HG03460 (cell line): ENCODE measurements at regions not wholly inside any gene's neighbourhood (a gene's known extent, or its start where the extent isn't known, plus 50 kb on each side); places are given as distances from the start of the nearest gene placed in this dataset.

Experiments
- ATAC-seq: cut with Tn5 transposase; IDR thresholded peaks from one replicate; pipeline ENCODE4 v1.9.1; 2021; ENCODE audit not compliant: unreplicated experiment

DNA sequence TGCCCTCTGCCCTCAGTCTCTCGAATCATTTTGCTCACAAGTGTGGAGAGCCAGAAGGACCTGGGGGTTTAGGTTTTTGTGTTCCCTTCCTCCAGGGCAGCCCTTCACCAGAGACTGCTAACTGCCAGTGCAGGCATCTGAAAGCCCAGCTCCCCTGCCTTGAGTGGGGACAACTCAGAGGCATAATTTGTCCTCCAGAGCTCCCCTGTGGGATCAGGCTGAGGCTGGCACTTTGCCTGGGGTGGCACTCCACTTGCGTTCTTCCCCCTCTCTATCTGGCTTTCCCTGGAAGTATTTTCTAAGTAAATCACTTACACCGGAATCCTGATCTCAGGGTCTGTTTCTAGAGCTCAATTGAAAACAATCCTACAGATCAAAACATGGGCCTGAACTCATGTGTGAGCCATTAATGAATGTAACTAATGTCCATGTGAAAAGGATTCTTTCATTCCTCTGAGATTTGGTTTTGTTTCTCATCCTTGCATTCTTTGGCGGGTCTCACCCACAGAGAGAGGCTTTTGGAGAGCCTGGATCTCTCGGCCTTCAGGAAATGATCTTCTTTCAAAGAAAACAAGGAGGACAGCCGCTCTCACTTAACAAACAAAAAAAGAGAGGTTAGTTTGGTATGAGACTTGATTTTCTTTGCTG lies 125.7 kb upstream of the RIPOR2 start:
- ATAC-seq = no peak

DNA sequence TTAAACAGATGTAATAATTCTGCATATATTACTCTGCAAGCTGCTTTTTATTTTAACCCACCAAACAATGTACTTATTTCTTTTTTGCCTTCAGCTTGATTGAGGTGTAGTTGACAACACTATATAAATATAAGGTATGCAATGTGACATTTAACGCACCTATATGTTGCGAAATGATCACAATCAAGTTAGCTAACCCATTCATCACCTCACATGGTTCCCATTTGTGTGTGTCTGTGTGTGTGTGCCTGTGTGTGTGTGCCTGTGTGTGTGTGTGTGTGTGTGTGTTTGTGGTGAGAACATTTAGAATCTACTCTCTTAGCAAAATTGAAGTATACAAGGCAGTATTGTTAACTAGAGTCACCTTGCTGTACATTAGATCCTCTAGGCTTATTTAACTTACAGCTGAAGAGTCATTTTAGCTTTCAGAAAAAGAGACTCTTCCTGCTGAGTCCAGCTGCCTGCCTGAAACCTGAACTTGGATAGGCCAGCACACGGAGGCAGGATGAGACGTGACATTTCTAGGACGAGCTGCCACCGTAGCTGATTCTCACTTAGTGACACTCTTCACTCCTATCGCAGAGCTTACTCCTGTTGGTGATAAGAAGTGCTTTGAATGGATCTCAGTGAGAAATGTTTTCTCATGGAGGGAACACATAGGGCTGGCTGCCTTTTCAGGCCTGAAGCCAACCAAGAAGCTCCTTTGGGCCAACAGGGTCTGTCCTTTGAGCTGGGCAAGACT lies 126.5 kb upstream of the RIPOR2 start:
- ATAC-seq = no peak

DNA sequence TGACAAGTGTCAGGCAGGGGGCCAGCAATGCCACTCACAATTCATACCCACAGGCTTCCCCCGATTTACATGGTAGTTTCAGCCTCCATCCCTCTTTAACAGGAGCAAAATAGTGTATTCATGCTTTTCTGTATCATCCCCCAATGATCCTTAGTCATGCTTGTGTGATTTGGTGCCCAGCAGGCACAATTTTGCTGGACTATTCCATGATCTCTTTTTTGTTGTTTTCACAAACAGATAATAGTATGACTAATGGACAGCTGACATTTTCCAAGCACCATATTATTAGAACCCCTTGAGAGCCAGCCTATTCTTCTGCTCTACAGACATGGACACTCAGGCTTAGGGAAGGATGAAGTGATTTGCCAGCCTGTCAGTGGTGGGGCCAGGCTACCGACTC lies 128.2 kb upstream of the RIPOR2 start:
- ATAC-seq = no peak

DNA sequence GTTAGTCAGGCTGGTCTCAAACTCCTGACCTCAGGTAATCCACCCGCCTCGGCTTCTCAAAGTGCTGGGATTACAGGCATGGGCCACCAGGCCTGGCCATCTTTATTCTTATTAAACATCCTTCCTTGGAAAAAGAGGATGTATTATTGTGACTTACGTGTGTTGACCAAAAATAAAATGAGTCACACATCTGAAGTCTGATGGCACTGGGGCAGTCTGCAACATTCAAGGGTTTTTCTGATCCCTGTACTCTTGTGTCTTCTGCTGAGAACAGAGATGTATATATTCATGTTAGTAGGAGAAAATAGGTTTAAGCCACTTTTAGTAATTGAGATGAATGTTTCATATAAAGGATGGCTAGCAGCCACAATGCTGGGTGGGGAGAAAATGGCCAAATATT lies 129.9 kb upstream of the RIPOR2 start:
- ATAC-seq = no peak

DNA sequence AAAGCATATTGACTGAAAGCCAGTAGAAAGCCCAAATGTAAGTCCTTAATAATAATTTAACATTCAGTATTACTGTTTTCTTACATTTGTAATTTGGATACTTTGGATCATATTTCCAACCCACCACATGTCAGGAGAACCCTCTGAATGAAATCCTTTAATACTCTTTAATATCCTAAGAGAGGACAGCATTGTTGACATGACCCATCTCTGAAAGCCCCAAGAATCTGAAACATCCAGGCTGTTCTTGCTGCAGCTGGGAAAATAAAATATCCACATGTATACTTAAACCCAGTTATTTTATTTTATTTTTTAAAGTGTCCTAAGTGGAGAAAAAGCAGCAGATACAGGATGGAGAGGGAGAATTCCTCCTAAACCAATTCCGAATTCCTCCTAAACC lies 130.8 kb upstream of the RIPOR2 start:
- ATAC-seq = no peak

DNA sequence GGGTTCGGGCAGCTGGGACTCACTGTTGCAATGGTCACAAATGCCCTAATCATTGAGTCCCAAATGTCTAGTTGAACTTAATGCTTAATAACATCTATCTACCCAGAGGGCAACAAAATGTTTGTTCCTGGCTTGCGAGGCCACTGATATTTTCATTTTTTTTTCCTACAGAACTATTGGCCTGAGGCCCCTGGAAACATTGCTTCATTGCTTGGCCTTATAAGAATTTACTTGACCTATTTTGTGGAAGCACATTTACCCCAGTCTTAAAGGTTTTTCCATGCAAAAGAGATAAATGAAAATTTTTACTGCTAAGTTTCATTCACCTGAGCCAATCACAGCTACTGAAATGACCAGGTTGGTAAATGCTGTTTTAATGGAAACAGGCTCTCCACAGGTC lies 133.1 kb upstream of the RIPOR2 start:
- no peak for ATAC-seq

DNA sequence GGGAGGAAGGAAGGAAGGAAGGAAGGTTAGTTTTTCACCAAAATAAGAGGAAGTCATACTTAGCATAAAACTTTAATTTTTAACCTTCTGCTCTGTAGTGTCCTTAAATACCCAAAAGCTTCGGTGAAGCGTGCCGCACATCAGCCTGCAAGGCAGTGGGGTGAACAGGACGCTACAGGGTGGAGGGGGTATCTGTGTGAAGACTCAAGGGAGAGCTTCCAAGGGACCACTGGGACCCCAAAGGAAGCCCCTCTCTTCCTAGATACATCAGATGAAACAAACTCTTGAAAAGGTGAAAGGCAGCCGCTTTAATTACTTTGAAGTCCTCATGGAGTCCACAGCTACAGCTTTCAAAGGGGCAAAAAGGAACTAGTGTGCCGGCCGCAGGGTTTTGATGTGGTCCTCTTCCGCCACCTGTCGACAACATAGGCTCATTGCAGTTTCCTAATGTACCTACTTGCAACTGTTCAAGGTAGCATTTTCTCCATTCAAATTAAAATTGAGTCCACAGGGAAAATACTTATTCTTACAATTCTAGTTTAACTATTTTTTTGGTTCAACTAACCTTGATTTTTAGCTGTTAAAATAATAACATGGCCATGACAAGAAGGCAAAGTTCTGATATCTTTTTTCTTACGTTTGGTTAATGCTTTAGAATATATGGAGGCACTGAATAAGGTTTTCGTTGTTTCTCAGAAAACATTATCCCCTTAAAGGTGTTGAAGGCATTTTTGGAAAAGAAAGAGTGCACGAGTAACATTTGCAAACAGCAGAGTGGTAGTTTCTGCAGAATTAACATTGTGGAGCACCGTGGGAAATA lies 135.0 kb upstream of the RIPOR2 start:
- peak; percentile 87 for ATAC-seq

DNA sequence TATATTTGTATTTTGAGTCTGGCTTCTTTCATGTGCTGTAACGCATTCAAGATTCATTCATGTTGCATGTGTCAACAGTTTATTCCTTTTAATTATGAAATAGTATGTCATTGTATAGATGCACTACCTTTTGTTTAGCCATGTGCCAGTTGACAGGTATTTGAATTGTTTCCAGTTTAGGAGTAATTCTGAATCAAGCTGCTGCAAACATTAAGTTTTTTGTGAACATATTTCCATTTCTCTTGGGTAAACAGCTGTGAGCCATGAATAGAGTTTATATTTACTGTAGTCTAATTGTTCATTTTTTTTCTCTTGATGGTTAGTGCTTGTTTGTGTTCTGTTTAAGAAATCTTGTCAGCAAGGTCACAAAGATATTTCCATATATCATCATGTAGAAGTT lies 142.4 kb upstream of the RIPOR2 start:
- no peak for ATAC-seq

DNA sequence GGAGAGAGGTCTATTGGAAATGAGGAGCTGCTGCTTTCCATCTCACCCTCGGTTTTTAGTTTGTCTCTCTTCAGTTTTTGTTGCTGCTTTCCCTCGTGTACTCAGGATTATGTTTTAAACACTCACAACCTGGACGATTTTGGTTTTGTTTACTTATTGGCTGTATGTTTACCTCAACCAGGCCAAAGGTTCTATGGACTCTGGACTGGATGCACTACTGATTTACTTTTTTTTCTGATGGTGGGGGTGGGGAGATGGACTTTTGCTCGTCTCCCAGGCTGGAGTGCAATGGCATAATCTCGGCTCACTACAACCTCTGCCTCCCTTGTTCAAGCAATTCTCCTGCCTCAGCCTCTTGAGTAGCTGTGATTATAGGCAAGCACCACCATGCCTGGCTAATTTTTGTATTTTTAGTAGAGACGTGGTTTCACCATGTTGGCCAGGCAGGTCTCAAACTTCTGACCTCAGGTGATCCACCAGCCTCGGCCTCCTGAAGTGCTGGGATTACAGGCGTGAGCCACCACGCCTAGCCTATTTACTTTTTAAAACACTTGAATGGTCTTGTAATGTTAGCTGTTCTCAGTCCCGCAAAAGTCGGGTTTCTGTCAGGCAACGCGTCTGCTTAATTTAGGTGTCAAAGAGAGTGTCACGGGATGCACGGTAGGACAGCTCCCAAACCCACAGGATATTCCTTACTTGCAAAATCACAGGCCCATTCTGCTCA lies 148.2 kb upstream of the RIPOR2 start:
- ATAC-seq = no peak

DNA sequence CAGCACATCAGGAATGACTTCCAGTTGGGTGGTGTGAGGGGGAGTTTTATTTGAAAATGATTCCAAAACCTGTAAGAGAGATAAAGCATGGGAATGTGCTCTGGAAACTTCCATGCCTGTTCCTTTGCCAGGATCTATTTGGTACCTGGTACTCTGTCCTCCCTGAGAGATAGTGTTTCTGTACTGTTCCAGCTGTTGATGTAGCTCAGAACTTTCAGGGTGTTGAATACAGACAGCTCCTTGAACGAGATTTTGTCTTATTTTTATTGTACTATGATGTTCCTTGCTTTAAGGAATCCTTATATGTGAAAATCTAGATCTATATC lies 148.7 kb upstream of the RIPOR2 start:
- ATAC-seq = no peak

DNA sequence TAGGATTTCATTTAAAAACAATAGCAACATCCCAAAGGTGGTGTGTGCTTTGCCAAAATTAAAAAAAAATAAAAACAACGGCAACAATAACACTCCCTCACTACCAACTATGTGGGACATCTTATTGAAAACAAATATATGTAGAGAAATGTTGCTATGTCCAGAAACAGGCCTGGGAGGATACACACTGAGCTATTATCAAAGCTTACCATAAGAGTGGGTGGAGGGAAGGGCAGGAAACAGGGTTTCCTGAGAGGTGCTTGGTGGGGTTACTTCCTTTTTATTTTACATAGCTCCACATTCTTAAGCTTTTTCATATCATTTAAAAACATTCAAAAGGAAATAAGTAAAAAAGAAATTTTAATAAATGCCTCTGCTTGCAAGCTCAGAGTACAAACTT lies 150.0 kb upstream of the RIPOR2 start:
- no peak for ATAC-seq

DNA sequence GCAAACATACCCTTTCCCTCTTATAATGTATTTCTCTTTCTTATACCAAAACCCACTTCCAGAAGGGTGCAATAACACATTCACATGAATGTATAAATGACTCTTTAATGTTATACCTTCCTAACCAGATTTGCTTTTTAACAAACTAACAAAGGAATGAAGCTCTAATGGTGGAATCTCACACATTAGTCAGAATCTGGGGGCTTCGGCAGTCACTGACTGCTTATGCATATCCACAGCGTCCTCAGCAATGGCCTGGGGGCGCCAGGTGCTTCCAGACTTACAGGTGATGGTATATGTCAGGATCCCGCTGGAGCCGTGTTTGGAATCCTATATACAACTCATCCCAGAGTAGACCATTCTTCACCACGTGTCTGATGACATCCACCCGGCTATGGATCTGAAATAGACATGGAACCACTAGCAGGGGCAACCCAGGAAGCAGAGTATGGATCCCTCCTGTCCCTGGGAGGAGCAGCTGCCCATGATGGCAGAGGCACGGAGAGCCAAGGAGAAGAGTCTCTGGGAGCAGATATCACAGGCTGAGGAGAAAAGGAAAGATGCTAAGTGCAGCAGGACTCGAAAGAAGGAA lies 150.8 kb upstream of the RIPOR2 start:
- no peak for ATAC-seq

DNA sequence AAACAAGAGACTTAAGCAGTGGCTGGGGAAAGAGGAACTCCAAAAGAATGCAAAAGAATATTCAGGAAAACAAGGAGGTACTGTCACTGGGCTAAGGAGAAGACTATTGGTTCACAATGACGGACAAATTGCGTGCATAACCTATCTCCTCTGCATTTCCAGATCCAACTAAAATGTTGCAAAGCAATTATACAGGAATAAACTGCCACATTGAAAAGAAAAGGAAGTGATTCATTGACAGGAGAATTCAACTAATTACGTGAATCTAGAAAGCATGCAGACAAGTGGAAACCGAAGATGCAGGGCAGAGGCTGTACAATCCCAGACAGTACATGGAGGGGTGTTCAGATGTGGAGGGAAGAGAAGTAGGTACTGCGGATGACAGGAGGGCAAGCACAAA lies 152.8 kb upstream of the RIPOR2 start:
- no peak for ATAC-seq

DNA sequence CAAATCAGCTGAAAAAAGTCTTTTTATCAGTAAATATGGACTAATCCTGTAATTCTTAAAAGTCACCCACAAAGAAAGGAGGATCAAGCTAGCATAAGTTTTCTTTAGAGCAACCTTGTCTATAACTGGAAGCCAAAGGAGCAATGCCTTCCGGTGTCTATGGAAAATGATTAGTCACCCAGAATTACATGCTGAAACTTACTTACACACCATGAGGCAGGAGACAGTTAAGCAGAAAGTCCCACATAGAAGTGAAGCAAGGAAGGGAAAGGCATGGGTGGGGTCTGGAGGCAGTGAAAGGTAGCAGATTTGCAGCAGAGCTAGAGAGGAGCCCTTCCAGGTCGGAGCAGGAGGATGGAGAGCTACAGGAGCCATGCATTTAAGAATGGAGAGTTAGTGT lies 153.7 kb upstream of the RIPOR2 start:
- no peak for ATAC-seq

DNA sequence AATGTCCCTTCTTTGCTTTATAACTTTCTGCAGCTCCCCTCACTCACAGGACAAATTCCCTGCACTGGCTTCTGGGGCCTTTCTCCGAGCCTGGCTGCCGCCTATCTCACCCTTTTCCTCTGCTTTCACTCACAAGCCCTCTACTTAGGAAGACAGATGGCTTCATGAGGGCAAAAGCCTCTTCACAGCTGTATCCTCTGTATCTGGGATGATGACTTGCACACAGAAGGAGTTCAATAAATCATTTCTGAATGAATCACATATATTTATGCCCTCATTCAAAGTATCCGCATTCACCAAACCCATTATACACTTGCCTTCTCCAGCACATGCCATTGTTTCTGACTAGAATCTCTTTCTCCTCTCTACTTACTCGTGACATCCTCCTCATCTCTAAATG lies 159.0 kb upstream of the RIPOR2 start:
- no peak for ATAC-seq

DNA sequence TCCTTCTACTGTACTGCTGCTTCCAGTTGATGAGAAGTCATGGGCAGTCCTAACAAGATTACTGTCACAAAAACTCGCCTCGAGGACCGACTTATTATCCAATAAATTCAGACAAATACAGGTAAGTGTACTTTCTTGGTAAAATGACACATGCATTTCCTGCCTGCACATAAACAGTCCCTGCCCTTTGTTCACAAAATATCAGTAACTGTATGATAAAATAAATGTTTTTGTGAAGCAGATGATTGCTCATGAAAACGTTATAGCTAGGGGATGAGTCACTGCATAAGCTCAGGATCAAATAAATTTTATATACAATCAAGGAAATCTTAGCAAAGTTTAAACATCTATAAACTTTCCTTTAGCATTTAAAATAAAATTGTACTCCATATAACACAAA lies 164.5 kb upstream of the RIPOR2 start:
- ATAC-seq = no peak

DNA sequence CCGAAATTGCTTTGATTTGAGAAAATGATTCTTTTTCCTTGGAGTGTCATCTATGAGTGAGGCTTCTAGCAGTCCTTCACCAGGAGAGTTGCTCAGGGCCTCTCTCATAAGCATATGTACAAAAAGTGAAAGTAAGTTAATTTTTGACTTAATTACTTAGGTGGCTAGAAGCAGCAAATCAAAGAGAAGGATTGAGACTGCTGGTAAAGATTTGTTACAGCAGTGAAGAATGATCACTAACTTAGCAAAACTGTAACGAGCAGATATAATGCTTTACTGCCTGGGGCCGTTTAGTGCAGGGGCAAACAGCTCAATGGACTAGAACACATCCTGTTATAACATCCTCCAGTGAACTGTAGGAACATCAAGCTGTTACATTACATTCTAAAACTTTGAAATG lies 167.8 kb upstream of the RIPOR2 start:
- no peak for ATAC-seq

DNA sequence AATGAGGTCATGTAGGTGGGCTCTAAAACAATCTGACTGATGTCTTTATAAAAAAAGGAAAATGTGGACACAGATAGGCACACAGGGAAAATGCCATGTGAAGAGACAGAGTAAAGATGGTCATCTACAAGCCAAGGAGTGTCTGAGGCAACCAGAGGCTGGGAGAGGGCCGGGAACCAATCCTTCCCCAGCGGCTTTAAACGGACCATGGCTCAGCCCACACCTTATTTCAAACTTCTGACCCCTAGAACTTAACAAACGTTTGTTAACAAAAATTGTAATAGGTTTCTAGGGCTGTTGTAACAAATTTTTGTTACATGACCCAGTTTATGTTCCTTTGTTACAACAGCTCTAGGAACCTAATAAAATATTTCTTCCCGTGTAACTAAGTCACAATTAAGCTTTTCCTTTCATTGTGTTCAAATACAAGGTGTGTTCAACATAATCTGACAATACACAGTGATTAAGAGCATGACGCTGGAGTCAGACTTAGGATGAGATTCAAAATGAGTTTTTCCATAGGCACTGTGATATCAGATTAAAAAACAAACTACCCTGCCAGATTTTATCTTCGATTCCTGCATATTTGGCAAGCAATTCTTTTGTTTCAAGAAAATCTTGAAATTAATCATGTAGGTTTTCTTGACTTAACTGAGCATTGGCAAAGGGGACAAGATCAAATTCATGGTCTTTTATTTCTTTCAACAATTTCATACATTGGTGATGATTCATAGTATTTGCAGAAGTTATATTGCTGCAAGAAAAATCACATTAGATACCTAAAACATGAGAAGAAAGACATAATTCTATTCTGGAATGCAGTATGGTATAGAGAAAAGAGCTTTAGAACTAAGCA lies 169.5 kb upstream of the RIPOR2 start:
- ATAC-seq = no peak

DNA sequence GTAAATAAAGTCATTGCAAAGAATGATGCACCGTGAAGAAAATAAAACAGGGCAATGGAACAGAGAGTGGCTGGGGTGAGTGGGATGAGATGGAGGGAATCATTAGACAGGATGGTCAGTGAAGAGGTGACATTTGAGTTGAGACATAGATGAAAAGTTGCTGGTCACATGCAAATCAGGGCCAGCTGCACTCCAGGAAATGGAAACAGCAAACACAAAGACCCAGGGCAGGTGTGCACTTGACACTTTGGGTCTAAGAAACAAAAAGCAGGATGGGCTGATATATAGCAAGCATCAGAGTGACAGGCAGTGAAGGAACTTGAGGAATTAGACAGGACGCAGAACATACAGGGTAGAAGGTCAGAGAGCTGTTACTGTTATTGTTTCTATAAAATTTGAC lies 171.5 kb upstream of the RIPOR2 start:
- ATAC-seq = peak; percentile 60

DNA sequence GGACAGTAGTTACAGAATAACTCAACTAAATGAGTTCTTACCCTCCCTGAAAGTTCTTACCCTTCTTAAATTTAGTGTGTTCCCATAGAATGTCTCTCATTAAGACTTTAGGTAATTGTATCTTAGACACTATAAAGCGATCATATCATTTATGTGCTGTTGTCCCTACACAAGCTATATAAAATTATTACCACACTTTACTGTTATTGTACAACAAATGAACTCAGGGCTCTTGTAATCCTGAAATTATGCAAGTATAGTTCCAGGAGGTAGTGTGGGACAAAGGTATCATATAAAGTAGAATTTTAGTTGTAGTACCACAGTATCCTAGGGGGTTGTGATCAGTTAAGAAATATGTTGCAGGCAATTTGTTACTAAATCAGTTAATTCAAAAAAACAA lies 167.4 kb upstream of the CARMIL1 start:
- ATAC-seq = no peak
